Right cardiac atrium (tissue), 5 donors: ENCODE measurements at regions not wholly inside any gene's neighbourhood (a gene's known extent, or its start where the extent isn't known, plus 50 kb on each side); places are given as distances from the start of the nearest gene placed in this dataset.

Experiments
- ATAC-seq, 2 donors: fragments of 200-7000 bp; cut with Tn5 transposase; one replicate each; pipeline versions ENCODE4 v1.8.0 to v1.9.1; 2020; ENCODE audit warnings: moderate library complexity in 2 of 2, mild to moderate bottlenecking in 1 of 2
- DNase-seq, 3 donors: peaks; one replicate each; pipeline ENCODE4 v3.0.0-alpha.2; 2020
- H3K27ac ChIP-seq: one replicate; pipeline ENCODE4 v1.5.1; 2013; ENCODE audit warnings: mild to moderate bottlenecking, low read length, control low read depth, moderate library complexity
- H3K27me3 ChIP-seq: one replicate; pipeline ENCODE4 v1.6.1; 2013; ENCODE audit not compliant: control insufficient read depth, insufficient read depth
- H3K4me1 ChIP-seq: one replicate; pipeline ENCODE4 v1.6.1; 2013; ENCODE audit warnings: low read length; ENCODE audit not compliant: control insufficient read depth, insufficient read depth
- H3K4me3 ChIP-seq: one replicate; pipeline ENCODE4 v1.5.1; 2013; ENCODE audit warnings: low read length, control low read depth
- H3K9me3 ChIP-seq: one replicate; pipeline ENCODE4 v1.6.1; 2013; ENCODE audit warnings: low read length; ENCODE audit not compliant: control insufficient read depth
- WGBS: extraction: QIAGEN DNeasy Blood & Tissue Kit; methylation state at CpG from one replicate; pipeline ENCODE4 v1.1.7; 2013; 5-methylcytosine and 5-hydroxymethylcytosine counted together
- intact Hi-C, 4 donors: fragments of 100-400 bp; cut with DNase I; formaldehyde crosslinking; loops; one replicate each; pipeline versions ENCODE4 v1.11.0 to v1.14.0; 2022 to 2023
- donor health status: healthy with polysubstance abuse.
- donor health status: DM: no; HTN: yes; CAD: no.
- donor health status: DM: no; HTN: no; CAD: no.
- donor health status: DM: no; HTN: yes; CAD: no; lungs with severe emphysema.
- donor health status: DM: yes; HTN: yes; CAD: no.

DNA sequence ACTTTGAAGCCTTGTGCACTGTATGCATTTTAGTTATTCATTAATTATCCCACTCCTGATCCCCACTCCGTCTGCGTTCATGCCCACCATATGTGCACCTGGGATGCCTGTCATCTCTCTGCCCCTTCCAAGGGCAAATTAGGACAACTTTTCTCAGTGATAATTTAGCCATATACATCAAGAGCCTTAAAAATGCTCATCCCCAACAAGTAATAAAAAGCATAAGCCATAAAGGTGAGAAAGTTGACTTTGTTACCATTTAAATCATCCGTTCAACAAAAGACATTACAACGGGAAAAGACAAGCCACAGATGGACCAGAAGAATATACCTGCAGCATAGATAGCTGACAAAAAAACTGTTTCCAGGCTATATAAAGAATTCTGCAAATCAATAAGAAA, 131.4 kb upstream of the LINGO1 start:
- DNase-seq: no peak
- intact Hi-C loops: no loop called here
- no peak overlapping the region for H3K27ac ChIP-seq
- H3K9me3 ChIP-seq: no peaks in the 10 kb centered on the region
- H3K4me1 ChIP-seq: no peaks in the 10 kb centered on the region
- 88% methylated on average over 4 of the region's 4 CpGs for WGBS
- no peaks in the 10 kb centered on the region for H3K27me3 ChIP-seq
- H3K4me3 ChIP-seq: no peak overlapping the region
- no peak for ATAC-seq

DNA sequence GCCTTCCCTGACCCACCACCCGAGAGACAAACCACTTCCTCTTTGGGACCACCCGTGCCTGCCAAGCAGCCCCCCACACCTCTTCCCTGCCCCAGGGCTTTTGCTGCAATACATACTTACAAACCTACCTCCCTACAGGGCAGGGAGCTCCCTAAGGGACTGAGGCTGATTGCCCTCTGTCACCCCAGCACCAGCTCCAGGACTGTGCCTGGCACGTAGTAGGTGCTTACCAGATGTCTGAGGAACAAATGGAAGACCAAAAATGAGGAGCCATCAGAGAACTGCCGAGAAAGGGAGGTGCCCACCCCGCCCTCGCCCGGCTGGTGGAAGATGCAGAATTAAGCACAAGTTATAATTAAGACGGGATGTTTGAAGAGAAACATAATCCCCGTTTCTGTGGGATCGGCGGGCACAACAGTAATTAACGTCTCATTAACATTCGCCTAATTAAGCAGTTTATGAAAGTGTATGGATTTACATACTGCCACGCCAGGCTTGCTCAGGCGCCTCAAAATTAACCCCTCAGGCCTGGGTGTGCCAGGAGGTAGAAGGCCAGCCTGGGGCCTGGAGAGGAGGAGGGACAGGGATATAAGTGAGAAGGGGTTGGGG, 130.1 kb upstream of the LINGO1 start:
- DNase-seq: no peak
- Histone ChIP-seq H3K27ac (no peak overlapping the region), H3K4me1 (no peaks in the 10 kb centered on the region), H3K27me3 (no peaks in the 10 kb centered on the region), H3K9me3 (no peaks in the 10 kb centered on the region), H3K4me3 (no peak overlapping the region)
- ATAC-seq: no peak
- WGBS: 68% methylated on average over 15 of the region's 15 CpGs
- intact Hi-C loops: no loop called here

DNA sequence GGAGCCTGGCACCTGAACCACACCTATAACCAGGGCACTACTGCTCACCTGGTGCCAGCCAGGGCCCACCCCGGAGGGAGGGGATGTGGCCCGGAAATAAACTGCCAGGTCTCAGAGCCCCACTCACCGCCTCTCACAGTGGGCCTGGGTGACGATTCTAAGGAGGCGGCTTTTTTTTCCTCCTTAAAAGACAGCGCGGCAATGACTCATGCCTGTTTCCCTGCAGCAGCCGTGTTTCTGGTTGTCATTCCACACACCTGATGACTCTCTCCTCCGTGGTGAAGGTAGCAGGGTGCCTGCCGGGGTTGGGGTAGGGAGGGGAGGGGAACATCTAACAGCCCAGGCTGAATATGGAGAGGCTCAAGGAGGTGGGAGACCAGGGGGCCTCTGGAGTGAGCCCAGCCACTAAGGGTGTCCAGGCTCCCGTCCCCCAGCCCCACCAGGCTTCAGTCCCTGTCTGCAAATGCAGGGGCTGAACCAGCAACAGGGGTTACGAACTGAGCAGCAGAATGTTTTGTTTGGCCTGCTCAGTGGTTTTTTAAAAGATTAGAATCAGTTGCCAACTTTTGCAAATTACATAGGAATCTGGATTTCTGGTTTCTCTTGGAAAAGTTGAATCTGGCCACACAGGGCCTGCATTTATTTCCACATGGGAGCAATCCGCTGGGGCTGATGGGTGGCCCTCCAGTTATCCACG, 127.3 kb upstream of the LINGO1 start:
- ATAC-seq (no peak), DNase-seq (no peak)
- Histone ChIP-seq H3K27me3 (no peaks in the 10 kb centered on the region), H3K4me3 (no peak overlapping the region), H3K4me1 (no peaks in the 10 kb centered on the region), H3K9me3 (no peaks in the 10 kb centered on the region), H3K27ac (no peak overlapping the region)
- WGBS: 55% methylated on average over 14 of the region's 14 CpGs
- intact Hi-C loops: no loop called here

DNA sequence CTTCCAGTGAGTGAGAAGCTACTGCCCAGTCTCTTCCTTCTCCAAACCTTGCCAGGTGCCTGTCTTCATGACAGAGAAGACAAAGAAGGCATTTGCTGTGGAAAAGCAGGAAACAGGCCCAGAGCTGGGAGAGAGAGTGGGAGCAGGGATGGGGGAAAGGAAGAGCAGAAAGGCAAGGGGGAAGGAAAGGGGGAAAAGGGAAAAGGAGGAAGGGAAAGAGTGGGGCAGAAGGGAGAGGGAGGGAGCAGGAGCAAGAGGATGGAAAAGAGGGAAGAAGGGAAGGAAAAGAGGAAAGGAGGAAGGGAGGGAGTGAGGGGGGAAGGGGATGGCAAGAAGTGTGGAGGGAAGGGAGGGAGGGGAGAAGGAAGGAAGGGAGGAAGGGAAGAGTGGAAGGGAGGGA, 121.2 kb upstream of the LINGO1 start:
- DNase-seq (no peak), ATAC-seq (no peak)
- intact Hi-C loops: no loop called here
- H3K4me3 ChIP-seq: no peak overlapping the region
- H3K4me1 ChIP-seq: no peaks in the 10 kb centered on the region
- no peak overlapping the region for H3K27ac ChIP-seq
- no peaks in the 10 kb centered on the region for H3K27me3 ChIP-seq
- H3K9me3 ChIP-seq: no peaks in the 10 kb centered on the region

DNA sequence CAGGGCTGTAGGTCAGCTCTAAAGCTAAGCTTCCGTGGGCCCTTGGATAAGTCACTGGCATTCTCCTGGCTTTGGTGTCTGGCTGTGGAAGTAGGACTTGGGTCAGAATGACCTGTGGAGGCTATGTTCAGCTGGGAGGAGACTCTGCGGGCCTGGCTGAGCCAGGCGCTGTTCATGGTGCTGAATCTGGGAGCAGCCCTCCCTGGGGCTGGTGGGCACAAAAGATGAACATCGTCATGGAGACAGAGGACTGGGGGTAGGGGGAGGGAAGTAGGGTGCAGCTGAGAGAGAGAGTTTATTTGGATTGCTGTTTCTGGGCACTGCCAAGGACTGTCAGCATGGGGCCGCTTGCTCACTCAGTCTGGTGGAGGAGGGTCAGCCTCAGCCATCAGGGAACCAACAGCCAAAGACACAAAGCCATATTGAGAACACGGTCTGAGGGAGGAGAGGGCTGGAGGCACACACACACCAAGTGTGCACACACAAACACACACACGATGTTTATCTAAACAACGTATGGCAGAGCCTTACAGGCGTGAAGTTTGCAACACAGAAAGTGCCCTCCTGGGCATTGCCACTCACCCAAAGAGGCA, 120.7 kb upstream of the LINGO1 start:
- no peak overlapping the region for H3K27ac ChIP-seq
- H3K4me3 ChIP-seq: no peak overlapping the region
- ATAC-seq (no peak), DNase-seq (no peak)
- H3K4me1 ChIP-seq: no peaks in the 10 kb centered on the region
- H3K9me3 ChIP-seq: no peaks in the 10 kb centered on the region
- 38% methylated on average over 9 of the region's 9 CpGs for WGBS
- H3K27me3 ChIP-seq: no peaks in the 10 kb centered on the region
- intact Hi-C loops: no loop called here

DNA sequence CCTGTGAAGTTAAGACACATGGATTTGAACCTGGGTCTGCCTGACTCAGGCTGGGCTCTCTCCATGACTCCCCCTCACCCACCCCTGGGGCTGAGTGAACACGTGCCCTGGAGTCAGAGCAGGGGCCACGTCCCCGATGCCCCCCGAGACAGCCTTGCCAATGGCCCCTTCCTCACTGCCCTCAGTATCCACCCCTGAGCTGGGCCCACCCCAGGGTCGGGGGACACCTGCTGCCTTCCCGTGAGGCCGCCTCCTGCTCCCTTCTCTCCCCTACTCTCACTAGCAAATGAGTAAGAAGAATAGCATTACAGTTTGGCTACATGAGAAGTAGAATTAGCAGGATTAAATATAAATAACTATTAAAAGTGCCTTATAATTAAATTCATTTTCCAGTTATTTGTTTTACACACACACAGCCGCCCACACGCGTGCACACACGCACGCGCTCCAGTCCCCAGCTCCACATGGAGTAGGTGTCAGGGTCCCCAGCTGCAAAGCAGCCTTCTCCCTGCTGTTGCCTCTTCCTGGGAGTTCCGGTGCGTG, 117.4 kb upstream of the LINGO1 start:
- no peak for ATAC-seq

DNA sequence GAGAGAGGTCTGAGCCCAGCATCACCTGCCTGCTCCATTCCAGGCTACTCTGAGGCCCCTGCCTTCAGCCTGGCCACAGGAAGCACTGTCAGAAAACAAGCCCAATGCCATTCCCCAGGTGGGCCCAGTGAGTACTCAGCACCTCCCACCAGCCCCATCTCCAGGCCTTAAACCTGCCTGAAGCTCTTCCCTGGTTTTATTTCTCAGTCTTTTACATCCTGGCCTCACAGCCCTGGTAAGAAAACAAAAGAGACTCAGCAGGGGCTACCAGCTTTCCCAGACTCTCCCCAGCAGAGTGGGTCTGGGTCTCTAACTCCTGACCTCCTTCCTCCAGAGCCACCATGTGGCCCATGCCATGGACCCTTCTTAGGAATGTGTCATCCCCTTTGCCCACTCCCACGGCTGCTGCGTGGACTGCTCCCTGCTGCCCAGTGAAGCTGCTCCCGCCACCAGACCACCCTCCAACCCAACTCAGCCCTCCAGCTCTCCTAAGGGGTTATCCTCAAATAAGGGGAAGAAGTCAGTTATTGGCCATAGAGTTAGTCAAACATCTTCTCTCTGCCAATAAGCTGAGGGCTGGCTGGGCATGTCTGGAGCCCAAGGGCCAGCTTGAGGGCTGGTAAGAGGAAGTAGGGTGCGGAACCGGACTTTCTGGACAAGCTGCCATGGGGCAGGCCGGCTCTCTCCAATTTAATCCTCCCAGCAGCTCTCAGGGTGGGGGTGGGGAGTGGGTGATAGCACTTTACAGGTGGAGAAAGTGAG, 116.7 kb upstream of the LINGO1 start:
- no peak for ATAC-seq
- H3K27ac ChIP-seq: no peak overlapping the region
- DNase-seq: no peak
- no peaks in the 10 kb centered on the region for H3K27me3 ChIP-seq
- no peaks in the 10 kb centered on the region for H3K4me1 ChIP-seq
- intact Hi-C loops: no loop called here
- no peaks in the 10 kb centered on the region for H3K9me3 ChIP-seq
- WGBS: 69% methylated on average over 6 of the region's 6 CpGs
- no peak overlapping the region for H3K4me3 ChIP-seq

More for the DNA sequence above, 117.4 kb upstream of the LINGO1 start:
- 77% methylated on average over 15 of the region's 15 CpGs for WGBS
- H3K4me1 ChIP-seq: no peaks in the 10 kb centered on the region
- H3K27me3 ChIP-seq: no peaks in the 10 kb centered on the region
- no peaks in the 10 kb centered on the region for H3K9me3 ChIP-seq
- intact Hi-C loops: no loop called here
- H3K4me3 ChIP-seq: no peak overlapping the region
- no peak for DNase-seq
- H3K27ac ChIP-seq: no peak overlapping the region

DNA sequence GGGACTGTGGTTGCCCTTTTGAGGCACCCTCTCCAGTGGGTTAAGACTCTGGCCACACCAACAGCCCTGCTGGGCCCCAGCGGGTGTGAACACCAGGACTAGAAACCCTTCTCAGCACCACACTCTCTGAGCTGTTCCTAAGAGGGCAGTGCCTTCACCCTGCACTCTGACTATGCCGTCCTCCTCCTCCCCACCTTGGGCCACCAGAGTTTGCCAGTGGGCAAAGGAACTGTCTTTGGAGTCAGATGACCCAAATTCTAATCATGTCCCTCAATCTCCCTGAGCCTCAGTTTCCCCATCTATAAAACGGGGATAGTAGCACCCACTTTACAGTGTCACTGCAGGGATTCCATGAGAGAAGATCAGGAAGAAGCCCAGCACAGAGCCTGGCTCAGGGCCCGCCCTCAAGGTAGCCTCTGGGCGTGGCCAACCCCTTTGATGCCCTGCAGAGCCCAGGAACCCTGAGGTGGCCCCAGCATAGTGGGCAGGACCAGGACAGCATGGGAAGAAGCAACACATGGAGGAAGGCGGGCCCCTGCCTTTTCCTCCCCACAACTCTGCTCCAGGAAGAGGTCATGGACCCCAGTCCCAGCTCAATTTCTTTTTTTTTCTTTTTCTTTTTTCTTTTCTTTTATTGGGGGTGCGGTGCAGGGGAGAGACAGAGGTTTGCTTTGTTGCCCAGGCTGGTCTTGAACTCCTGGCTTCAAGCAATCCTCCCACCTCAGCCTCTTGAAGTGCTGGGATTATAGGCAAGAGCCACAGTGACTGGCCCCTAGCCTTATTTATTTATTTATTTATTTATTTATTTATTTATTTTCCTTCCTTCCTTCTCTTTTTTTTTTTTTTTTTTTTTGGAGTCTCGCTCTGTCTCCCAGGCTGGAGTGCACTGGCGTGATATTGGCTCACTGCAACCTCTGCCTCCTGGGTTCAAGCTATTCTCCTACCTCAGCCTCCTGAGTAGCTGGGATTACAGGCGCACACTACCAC, 115.7 kb upstream of the LINGO1 start:
- intact Hi-C loops: no loop called here
- H3K4me1 ChIP-seq: no peaks in the 10 kb centered on the region
- H3K27ac ChIP-seq: no peak overlapping the region
- no peaks in the 10 kb centered on the region for H3K9me3 ChIP-seq
- ATAC-seq: no peak
- H3K4me3 ChIP-seq: no peak overlapping the region
- no peak for DNase-seq
- 72% methylated on average over 10 of the region's 10 CpGs for WGBS
- H3K27me3 ChIP-seq: no peaks in the 10 kb centered on the region

DNA sequence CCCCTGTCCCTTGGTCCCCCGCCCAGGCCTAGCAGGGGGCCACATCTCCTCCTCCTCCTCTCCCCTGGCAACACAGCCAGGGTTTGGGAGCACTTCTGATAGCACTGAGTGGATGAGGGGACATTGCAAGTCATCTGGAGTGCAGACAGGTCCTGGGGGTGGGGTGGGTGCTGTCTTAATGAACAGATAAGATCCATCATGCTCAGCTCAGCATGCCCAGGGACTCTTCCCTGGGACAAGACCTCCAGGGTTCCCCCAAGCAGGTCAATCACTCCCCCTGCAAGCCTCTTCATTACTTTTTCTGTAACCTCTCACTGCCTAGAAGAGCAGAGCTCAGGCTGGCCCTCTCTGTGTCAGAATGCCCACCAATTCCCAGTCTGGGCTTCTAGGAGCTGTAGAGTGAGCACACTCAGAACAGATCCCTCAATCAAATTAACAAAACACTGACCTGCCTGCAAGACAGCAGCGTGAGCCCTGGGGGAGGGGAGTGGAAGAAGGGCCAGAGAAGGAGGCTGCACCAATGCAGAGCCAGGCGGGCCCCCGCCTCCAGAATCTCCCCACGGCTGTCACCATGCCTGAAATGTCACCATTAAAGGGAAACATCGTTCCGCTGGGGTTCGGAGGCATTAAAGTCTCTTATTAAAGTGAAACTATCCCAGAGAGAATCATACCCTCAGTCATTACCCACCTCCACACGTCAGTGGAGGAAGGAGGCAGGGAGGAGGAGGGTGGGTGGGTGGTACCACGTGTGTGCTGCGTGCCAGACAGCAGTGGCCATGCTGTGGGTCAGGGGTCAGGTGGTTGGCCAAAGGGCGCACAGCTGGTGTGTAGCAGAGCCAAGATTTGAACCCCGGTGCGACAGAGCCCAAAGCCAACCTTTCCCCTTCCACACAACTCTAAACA, 114.7 kb upstream of the LINGO1 start:
- Histone ChIP-seq H3K9me3 (no peaks in the 10 kb centered on the region), H3K27me3 (no peaks in the 10 kb centered on the region), H3K4me3 (no peak overlapping the region), H3K4me1 (no peaks in the 10 kb centered on the region), H3K27ac (no peak overlapping the region)
- no peak for ATAC-seq
- DNase-seq: no peak
- WGBS: 32% methylated on average over 14 of the region's 14 CpGs
- intact Hi-C loops: no loop called here
